Stimulated activated CD4-positive, alpha-beta T cell treated with anti-CD3 and anti-CD28 coated beads, Interleukin-12 subunit alpha, Interleukin-12 subunit beta, amount 100 ng/mL, for 4 hours (primary cell): ENCODE measurements at regions not wholly inside any gene's neighbourhood (a gene's known extent, or its start where the extent isn't known, plus 50 kb on each side); places are given as distances from the start of the nearest gene placed in this dataset.
"Not testable (repeated sequence)": the region's sequence is repeated elsewhere in the genome, so short reads cannot be mapped to it uniquely, and the experiment has no call there.

Source experiments
- DNase-seq: peaks from one replicate; pipeline ENCODE4 v3.0.0-alpha.2; 2020

- DNase-seq = no peak
Measured at GRCh38 chr4:164116286-164116685, 621.8 kb downstream of the TMA16 start.

GRCh38 chr4:164134388-164134787, 619.5 kb upstream of the SMIM31 start:
- no peak for DNase-seq

- DNase-seq = no peak
Measured at GRCh38 chr4:164136180-164136616, 617.7 kb upstream of the SMIM31 start.

GRCh38 chr4:164138521-164138920, 615.4 kb upstream of the SMIM31 start:
- DNase-seq = no peak

- no peak for DNase-seq
Measured at GRCh38 chr4:164139291-164139690, 614.6 kb upstream of the SMIM31 start.

GRCh38 chr4:164141755-164142375, 612.1 kb upstream of the SMIM31 start:
- DNase-seq = not testable (repeated sequence)

GRCh38 chr4:164154416-164154815, 599.5 kb upstream of the SMIM31 start:
- no peak for DNase-seq

GRCh38 chr4:164169591-164169990, 584.3 kb upstream of the SMIM31 start:
- no peak for DNase-seq

GRCh38 chr4:164177153-164177552, 576.8 kb upstream of the SMIM31 start:
- DNase-seq = no peak

GRCh38 chr4:164177753-164178152, 576.2 kb upstream of the SMIM31 start:
- no peak for DNase-seq

GRCh38 chr4:164188236-164188635, 565.7 kb upstream of the SMIM31 start:
- no peak for DNase-seq

GRCh38 chr4:164192844-164193243, 561.1 kb upstream of the SMIM31 start:
- no peak for DNase-seq

GRCh38 chr4:164193676-164194075, 560.3 kb upstream of the SMIM31 start:
- DNase-seq = no peak

GRCh38 chr4:164197556-164197955, 556.4 kb upstream of the SMIM31 start:
- no peak for DNase-seq

- no peak for DNase-seq
Measured at GRCh38 chr4:164203476-164203875, 550.5 kb upstream of the SMIM31 start.

GRCh38 chr4:164204434-164204833, 549.5 kb upstream of the SMIM31 start:
- no peak for DNase-seq

- no peak for DNase-seq
Measured at GRCh38 chr4:164207460-164207859, 546.5 kb upstream of the SMIM31 start.

- no peak for DNase-seq
Measured at GRCh38 chr4:164210377-164210776, 543.6 kb upstream of the SMIM31 start.

- DNase-seq = no peak
Measured at GRCh38 chr4:164212134-164212533, 541.8 kb upstream of the SMIM31 start.

- DNase-seq = no peak
Measured at GRCh38 chr4:164212714-164213113, 541.2 kb upstream of the SMIM31 start.

GRCh38 chr4:164215113-164215741, 538.7 kb upstream of the SMIM31 start:
- DNase-seq = no peak

GRCh38 chr4:164221631-164222030, 532.3 kb upstream of the SMIM31 start:
- no peak for DNase-seq

- DNase-seq = no peak
Measured at GRCh38 chr4:164224871-164225270, 529.1 kb upstream of the SMIM31 start.

- no peak for DNase-seq
Measured at GRCh38 chr4:164229255-164229654, 524.7 kb upstream of the SMIM31 start.

- DNase-seq = no peak
Measured at GRCh38 chr4:164239433-164239832, 514.5 kb upstream of the SMIM31 start.
